ENCODE measurements at regions not wholly inside any gene's neighbourhood (a gene's known extent, or its start where the extent isn't known, plus 50 kb on each side); places are given as distances from the start of the nearest gene placed in this dataset.

DNA sequence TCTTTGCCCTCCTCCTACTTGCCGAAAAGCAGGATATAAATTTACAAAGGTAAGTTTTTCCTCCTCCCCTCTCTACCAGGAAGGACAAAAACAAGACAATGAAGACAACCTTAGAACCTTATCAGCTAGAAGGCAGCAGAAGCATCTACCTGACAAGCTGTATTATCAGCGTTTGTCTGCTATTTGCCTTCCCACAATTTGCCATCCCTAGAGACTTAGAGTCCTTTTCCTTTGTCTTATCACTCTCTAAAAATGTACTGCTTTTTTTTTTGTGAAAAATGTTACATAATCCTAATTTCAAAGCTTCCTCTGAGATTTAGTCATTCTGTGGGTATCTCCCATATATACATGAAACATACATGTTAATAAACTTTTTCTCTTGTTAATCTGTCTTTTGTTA, 176.9 kb upstream of the PROK2 start:
- TF ChIP-seq, protein P1, sequence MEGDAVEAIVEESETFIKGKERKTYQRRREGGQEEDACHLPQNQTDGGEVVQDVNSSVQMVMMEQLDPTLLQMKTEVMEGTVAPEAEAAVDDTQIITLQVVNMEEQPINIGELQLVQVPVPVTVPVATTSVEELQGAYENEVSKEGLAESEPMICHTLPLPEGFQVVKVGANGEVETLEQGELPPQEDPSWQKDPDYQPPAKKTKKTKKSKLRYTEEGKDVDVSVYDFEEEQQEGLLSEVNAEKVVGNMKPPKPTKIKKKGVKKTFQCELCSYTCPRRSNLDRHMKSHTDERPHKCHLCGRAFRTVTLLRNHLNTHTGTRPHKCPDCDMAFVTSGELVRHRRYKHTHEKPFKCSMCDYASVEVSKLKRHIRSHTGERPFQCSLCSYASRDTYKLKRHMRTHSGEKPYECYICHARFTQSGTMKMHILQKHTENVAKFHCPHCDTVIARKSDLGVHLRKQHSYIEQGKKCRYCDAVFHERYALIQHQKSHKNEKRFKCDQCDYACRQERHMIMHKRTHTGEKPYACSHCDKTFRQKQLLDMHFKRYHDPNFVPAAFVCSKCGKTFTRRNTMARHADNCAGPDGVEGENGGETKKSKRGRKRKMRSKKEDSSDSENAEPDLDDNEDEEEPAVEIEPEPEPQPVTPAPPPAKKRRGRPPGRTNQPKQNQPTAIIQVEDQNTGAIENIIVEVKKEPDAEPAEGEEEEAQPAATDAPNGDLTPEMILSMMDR (IDR thresholded peaks at IDR 0.05; ENCODE audit: low read length), result no peak
- TF ChIP-seq EZH2 (optimal IDR thresholded peaks at IDR 0.05; ENCODE audit: low read depth, low read length), result no peak
- TF ChIP-seq EZH2phosphoT487 (IDR thresholded peaks at IDR 0.05; ENCODE audit: low read length), result no peak
